HG03521 (cell line): ENCODE measurements at regions not wholly inside any gene's neighbourhood (a gene's known extent, or its start where the extent isn't known, plus 50 kb on each side); places are given as distances from the start of the nearest gene placed in this dataset.
A peak's percentile ranks its signal among the peaks of the same experiment; 100 is the strongest.
"Not testable (repeated sequence)": the region's sequence is repeated elsewhere in the genome, so short reads cannot be mapped to it uniquely, and the experiment has no call there.

ENCODE experiments used
- ATAC-seq: cut with Tn5 transposase; IDR thresholded peaks from one replicate; pipeline ENCODE4 v1.9.1; 2021; ENCODE audit warnings: mild to moderate bottlenecking, moderate library complexity; ENCODE audit not compliant: unreplicated experiment

GRCh38 chr6:72457738-72458137 is 164.1 kb upstream of the KCNQ5 start:
- ATAC-seq = no peak

DNA sequence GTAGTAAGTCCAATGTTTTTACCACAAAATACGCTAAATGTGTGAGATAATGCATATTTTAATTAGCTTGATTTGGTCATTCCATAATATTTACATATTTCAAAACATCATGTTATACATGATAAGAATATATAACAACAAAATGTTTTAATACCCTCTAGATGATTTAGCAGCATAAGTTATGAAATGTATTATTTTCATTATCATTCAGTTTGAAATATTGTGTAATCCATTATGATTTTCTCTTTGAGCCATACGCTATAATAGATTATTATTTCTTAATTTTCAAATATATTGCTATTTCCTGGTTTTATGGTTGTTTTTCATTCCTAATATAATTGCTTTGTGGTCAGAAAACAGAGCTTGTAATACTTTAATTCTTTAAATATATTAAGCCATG is 163.3 kb upstream of the KCNQ5 start:
- ATAC-seq = no peak

DNA sequence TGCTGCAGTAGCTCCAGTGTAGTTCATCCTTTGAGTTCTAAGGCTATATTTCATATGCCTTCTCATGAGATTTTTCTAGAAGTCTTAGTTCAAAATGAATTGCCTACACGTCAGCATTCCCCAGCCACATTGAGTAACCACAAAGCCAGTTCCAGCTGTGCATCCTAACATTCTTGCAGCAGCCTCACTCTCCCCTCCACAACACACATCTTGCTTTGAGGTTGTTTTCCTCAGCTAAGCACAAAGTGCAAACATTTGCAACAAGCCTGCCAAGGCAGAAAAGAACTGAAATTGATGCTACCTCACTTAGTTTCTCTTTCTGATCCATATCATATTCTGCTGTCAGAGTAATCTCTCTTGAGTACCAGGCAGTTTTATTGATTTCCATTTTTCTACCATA is 160.7 kb upstream of the KCNQ5 start:
- no peak for ATAC-seq

DNA sequence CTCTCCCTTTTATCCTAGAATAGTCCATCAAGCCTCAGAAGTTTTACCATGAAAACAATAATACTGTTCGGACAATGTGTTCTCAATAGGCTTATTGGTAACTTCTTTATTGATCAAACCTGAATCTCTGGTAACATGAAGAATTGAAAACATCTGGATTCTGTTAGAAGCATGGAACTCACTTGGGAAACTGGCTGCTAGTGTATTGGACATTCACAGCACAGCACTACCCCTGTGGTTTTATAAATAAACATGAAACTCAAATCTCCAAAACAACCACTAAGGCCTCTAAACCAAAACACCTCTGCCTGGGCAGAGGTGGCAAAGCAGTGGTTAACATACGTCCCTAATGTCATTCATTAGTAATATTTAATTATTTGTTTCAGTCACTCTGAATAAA is 157.6 kb upstream of the KCNQ5 start:
- no peak for ATAC-seq

DNA sequence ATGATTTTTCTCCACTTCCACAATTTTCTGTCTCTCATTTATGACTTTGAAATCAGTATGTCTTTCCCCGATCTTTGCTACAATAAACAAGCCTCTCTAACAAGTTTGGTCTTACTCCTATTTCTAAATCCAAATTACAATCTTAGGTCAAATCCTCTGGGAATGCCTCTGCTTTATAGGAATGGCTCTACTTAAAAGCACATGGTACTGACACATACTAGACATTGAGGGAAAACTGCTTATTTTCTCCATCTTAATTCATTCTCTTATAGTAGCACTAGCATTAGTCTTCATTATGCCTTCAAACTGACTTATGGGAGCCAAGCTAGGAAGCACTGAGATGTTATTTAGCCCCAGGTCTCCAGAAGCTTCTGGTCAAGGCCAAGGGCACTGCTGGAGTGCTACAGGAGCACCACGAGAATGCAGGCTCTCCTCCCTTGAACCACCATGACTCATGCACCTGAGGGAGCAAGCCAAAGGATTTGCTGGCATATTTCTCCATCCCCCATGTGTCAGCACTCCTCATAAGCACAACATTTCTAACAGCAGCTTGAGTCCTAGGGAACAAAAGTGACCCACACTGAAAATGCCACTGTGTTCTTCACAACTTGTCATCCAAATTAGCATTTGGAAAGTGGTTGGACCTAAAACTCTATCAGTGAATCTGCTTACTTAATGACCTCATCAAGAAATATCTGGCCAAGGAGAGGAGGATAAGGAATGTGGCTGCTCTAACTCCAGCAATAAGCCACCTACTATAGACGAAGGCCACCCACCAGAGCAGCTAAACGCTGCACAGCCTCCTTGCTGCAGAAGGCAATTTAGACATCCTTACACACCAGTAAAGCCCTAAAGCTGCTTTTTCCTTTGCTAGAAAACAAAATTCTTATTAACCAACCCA is 156.8 kb upstream of the KCNQ5 start:
- ATAC-seq = no peak

DNA sequence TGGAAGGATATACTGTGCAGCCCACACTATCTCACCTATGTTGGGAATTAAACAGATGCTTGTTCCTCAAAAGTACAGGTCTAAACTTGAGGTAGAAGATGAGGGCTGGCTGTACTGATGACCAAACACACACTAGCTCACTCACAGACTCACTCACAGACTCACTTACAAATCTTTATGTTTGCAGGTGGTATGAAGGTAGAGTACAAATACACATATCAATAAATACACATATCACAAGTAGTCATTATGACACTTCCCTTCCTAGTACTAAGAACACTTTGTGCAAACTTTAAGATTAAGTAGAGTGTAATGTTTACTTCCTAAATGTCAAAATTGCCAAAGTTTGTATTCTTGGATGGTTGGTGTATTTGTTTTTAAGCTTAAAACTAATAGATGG is 155.4 kb upstream of the KCNQ5 start:
- no peak for ATAC-seq

DNA sequence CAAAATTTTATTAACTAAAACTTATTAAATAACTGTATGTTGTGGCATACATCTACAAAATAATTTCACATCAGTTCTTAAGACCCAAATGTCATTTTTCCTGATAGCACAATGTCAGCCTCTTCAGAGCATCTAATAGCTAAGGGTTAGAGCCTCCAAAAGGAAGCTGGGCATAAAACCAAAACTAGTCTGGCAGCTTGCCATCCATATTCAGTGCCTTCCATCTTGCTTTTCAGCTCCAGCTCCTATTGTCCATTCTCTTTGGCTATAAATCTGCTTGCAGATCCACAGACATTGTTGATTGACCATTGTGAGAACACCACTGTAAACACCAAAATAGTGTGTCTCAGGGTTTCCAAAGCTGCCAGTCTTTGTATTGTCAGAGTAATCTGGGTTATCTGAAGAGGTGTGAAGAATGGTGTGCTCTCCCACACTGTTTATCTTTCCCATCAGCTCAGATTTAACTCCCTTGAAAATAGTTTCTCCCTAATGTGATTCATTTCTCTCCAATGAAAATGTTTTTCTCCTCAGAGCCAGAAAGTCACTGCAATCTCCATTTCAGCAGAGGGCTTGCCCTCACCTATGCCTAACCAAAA is 154.8 kb upstream of the KCNQ5 start:
- ATAC-seq = no peak

- ATAC-seq = not testable (repeated sequence)
Measured at GRCh38 chr6:72469406-72469983, 152.4 kb upstream of the KCNQ5 start.

GRCh38 chr6:72476051-72476450 is 145.8 kb upstream of the KCNQ5 start:
- ATAC-seq = no peak

GRCh38 chr6:72476646-72477045 is 145.2 kb upstream of the KCNQ5 start:
- no peak for ATAC-seq

GRCh38 chr6:72495441-72495840 is 126.4 kb upstream of the KCNQ5 start:
- ATAC-seq = no peak

DNA sequence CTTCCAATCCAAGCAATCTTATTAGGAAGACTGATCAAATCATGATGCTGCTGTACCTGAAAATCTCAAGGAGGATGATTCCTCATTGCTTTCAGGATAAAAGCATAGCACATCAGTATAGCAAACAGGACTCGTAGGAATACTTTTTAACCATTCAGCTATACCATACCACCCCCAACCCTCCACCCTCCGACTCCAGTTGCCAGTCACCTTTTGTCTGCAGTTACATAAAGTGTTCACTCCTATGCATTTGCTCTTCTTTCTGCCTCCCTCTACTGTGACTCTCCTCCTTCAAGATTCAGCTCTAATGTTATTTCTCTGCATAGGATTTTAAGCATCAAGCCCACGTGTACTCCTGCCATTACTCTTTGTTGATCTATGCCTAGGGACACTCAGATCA is 124.7 kb upstream of the KCNQ5 start:
- ATAC-seq = no peak

DNA sequence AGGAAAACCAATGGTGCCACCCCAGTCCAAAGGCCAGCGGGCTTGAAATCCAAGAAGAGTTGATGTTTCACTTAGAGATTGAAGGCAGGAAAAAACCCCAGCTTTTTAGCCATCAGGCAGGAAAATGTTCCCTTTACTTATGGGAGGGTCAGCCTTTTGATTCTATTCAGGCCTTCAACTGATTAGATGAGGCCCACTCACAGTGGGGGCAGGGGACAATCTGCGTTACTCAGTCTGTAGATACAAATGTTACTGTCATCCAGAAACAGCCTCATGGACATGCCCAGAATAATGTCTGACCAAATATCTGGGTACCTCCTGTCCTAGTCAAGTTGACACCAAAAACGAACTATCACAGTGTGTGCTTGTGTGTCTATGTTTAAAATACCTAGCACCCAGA is 121.2 kb upstream of the KCNQ5 start:
- ATAC-seq = no peak

- no peak for ATAC-seq
Measured at GRCh38 chr6:72504406-72504805, 117.5 kb upstream of the KCNQ5 start.

- no peak for ATAC-seq
Measured at GRCh38 chr6:72505446-72505845, 116.4 kb upstream of the KCNQ5 start.

GRCh38 chr6:72519871-72520270 is 102.0 kb upstream of the KCNQ5 start:
- ATAC-seq = no peak

DNA sequence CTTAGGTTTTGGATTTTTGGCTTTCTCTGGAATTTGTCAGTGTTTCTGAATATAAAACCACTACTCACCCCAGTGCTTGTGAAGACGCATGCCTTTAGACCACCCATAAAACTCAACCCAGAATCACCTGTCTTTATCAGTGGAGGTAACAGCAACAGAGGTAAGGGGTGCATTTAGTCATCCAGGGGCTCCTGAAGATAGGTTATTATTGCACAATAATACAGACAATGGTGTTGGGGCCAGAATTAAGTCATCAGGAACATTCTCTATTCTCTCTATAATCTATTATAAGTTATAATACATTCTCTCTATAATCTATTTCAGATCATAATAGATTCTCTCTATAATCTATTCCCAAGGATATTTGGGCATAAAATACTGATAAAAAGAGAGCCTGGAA is 100.2 kb upstream of the KCNQ5 start:
- no peak for ATAC-seq

DNA sequence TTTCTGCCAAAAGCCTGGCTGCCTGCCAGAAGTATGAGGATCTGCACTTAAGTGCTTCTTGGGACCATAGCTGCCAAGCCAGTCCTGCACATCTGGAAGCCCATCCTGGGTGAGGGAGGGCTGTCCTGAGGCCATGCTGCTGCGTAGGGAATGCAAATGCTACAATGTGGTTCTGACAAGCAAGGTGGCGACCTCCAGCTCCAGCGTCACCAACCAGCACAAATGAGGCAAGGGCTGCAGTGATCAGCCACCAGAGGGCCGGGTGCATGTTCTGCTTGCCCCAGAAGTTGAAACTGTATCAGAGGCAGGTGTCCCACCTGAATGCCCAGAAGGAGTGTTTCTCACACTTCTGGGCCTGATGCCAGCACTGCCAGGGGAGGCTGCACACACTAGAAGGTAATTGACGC is 99.1 kb upstream of the KCNQ5 start:
- peak; percentile 61 for ATAC-seq

DNA sequence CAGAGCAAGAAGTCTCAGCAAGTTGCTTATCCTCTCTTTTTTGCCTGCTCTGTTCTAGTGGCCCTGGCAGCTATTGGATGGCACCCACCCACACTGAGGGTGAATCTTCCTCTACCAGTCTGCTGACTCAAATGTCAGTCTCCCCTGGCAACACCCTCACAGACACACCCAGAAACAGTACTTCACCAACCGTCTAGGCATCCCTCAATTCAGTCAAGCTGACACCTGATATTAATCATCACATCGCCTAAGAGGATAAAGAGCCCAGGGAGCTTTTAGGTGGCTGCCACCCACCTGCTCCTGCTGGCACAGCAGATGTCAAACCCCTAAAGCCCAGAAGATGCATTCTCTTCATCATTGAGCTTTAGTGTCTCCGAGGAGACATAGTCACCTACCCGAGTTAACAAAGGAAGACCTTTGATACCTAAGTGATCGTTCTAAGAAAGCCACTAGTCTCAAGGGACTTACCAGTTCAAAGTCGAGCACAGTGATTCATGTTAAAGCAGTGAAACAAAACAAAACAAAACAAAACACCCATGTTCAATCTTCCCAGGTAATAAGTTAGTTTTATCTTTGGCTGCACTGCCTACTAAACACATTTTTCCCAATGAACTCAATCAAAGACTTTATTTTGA is 97.7 kb upstream of the KCNQ5 start:
- ATAC-seq = no peak

GRCh38 chr6:72525821-72526510 is 95.9 kb upstream of the KCNQ5 start:
- no peak for ATAC-seq

DNA sequence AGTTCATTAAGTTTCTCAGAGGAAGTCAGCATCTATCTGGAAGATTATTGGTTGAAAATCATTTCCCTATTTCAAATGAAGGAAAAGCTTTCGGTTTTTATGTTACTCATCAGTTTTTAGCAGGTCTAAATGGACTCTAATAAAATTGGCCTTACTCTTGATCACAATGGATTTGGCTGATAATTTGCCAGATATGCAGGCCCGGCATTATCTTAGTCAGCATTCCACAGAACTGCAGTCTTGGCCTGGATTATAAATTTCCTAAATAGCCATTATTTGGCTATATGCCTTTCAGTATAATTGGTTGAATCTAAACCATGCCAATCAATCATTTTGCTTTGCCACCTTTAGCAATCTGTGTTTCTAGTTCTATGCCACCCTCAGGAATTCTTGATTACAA is 91.7 kb upstream of the KCNQ5 start:
- ATAC-seq = no peak
